Muscle of back (tissue), 3 donors: ENCODE measurements at regions not wholly inside any gene's neighbourhood (a gene's known extent, or its start where the extent isn't known, plus 50 kb on each side); places are given as distances from the start of the nearest gene placed in this dataset.
"Not testable (repeated sequence)": the region's sequence is repeated elsewhere in the genome, so short reads cannot be mapped to it uniquely, and the experiment has no call there.

Experiments used
- DNase-seq, 3 donors: peaks; one replicate each; pipeline versions ENCODE4 v3.0.0 to v3.0.0-alpha.2; 2013

- DNase-seq, result peak; percentile 34 to 54 (median 40)
Observed at GRCh38 chr12:47610686-47611252, 95.1 kb downstream of the RPAP3 start.

GRCh38 chr12:47609806-47610205, 96.0 kb downstream of the RPAP3 start:
- no peak for DNase-seq

GRCh38 chr12:47608671-47609070, 97.2 kb downstream of the RPAP3 start:
- not testable (repeated sequence) for DNase-seq

GRCh38 chr12:47604221-47604873, 101.5 kb downstream of the RPAP3 start:
- no peak for DNase-seq

GRCh38 chr12:47602949-47603558, 102.8 kb downstream of the RPAP3 start:
- no peak for DNase-seq

- DNase-seq, result no peak
Observed at GRCh38 chr12:47602325-47602724, 103.5 kb downstream of the RPAP3 start.

- DNase-seq, result no peak
Observed at GRCh38 chr12:47601071-47601470, 104.8 kb downstream of the RPAP3 start.

- DNase-seq, result peak in 1 of 3 donors; percentile 31
Observed at GRCh38 chr12:47591795-47592194, 114.0 kb downstream of the RPAP3 start.

- peak in 2 of 3 donors; percentile 6 to 37 for DNase-seq
Observed at GRCh38 chr12:47591361-47591791, 114.5 kb downstream of the RPAP3 start.

- peak in 2 of 3 donors; percentile 6 to 41 for DNase-seq
Observed at GRCh38 chr12:47590771-47591360, 115.0 kb downstream of the RPAP3 start.

- DNase-seq, result no peak
Observed at GRCh38 chr12:47586952-47587669, 118.7 kb downstream of the RPAP3 start.

- DNase-seq, result no peak
Observed at GRCh38 chr12:47585507-47585906, 120.3 kb downstream of the RPAP3 start.

GRCh38 chr12:47578836-47579235, 127.0 kb downstream of the RPAP3 start:
- peak in 2 of 3 donors; percentile 35 to 36 for DNase-seq

GRCh38 chr12:47577206-47577989, 128.4 kb downstream of the RPAP3 start:
- DNase-seq, result peak in 2 of 3 donors; percentile 19 to 50

- DNase-seq, result no peak
Observed at GRCh38 chr12:47576289-47576945, 129.4 kb downstream of the RPAP3 start.

GRCh38 chr12:47574252-47575021, 131.4 kb downstream of the RPAP3 start:
- no peak for DNase-seq

GRCh38 chr12:47573146-47573659, 132.6 kb downstream of the RPAP3 start:
- DNase-seq, result no peak

GRCh38 chr12:47570151-47570550, 135.7 kb downstream of the RPAP3 start:
- no peak for DNase-seq

GRCh38 chr12:47562201-47562600, 143.6 kb downstream of the RPAP3 start:
- no peak for DNase-seq

GRCh38 chr12:47561746-47562145, 144.1 kb downstream of the RPAP3 start:
- no peak for DNase-seq
